ENCODE measurements at regions not wholly inside any gene's neighbourhood (a gene's known extent, or its start where the extent isn't known, plus 50 kb on each side); places are given as distances from the start of the nearest gene placed in this dataset.

DNA sequence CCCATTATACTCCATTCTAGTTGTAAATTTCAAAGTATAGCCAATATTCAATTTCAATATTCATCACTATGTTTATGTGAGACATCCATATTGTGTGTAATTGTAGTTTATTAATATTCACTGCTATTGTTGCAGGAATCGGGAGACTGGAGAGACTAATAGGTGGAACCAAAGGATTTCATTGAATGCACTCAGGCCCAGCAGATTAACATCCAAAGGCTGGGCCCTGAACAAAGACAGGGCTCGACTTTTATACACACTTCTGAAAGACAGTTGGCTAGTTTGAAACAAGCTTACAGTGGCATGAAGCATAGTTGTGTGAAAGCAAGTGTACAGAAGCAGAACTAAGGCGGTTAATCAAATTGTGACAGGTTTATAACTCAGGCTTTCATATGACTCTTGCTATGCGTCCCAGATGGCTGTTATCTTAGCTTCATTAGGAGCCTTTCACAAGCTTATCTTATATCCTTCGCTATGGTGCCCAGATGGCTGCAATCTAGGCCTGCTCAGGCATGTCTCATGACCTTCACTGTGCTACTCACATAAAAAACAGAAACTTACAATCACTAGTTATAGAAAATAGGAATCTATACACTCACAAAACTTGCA is 1038.8 kb upstream of the EPHA6 start:
- TF ChIP-seq, protein P1, sequence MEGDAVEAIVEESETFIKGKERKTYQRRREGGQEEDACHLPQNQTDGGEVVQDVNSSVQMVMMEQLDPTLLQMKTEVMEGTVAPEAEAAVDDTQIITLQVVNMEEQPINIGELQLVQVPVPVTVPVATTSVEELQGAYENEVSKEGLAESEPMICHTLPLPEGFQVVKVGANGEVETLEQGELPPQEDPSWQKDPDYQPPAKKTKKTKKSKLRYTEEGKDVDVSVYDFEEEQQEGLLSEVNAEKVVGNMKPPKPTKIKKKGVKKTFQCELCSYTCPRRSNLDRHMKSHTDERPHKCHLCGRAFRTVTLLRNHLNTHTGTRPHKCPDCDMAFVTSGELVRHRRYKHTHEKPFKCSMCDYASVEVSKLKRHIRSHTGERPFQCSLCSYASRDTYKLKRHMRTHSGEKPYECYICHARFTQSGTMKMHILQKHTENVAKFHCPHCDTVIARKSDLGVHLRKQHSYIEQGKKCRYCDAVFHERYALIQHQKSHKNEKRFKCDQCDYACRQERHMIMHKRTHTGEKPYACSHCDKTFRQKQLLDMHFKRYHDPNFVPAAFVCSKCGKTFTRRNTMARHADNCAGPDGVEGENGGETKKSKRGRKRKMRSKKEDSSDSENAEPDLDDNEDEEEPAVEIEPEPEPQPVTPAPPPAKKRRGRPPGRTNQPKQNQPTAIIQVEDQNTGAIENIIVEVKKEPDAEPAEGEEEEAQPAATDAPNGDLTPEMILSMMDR (IDR thresholded peaks at IDR 0.05) = no peak
- TF ChIP-seq POLR2A (IDR thresholded peaks at IDR 0.05) = no peak
